NCI-H2081 (cell line): ENCODE measurements at regions not wholly inside any gene's neighbourhood (a gene's known extent, or its start where the extent isn't known, plus 50 kb on each side); places are given as distances from the start of the nearest gene placed in this dataset.

Experiments
- DNase-seq, 2 experiments: peaks; one replicate each; lab custom pipeline; 2025; lab: John Stamatoyannopoulos, UW

DNA sequence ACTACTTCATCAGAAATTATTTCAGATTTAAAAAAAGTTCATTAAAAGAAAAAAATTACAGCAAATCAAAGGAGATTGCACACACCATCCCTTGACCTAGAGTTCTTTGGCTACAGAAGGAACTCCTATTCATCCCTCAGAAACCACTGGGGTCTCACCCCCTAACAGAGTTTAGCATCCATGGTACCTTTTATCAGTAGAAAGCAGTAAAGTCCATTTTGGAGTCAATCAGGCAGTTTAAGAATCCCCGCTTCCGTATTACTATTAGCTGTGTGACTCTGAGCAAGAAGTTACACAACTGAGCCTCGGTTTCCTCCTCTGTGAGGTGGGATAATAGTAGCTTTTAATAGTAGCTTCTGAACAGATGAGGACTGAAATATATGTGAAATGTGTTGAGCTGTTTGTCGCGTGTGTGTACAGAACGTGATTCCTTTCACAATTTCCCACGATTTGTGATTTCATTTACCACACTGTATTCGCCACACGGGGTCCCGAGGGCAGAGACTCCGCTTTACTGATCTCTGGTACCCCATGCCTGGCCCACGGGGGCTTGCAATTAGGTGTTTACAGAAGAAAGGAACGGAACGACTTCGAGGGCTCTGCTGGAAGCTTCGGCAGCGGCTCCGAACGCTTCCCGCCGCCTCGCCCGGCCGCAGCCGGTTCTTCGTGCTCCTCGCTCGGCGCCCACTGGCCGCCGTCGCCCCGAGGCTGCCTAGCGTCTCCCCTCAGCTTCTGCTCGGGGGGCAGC, 72.5 kb upstream of the ZBED5 start:
- peak in 1 of 2 experiments; percentile 57 for DNase-seq

GRCh38 chr11:10927538-10927937, 69.7 kb upstream of the ZBED5 start:
- DNase-seq = no peak

DNA sequence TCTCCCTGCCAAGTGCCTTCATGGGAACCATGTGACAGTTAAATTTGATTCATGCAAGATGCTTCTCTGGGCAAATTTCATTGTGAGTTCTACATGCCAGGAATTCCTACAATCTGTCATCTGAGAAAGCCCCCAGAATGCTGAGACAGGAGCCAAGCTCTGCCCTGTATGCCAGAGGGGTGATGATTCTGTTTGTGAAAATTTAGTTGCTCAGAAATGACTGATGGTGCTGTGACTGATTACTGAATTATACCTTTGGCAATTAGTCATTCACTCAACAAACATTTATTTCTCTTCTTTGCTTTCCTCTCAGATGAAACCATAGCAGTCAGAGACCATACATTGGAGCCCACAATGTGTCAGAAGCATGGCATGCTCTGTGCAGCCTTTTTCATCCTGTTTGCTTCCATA, 69.0 kb upstream of the ZBED5 start:
- no peak for DNase-seq

- DNase-seq = no peak
These were observed 67.5 kb upstream of the ZBED5 start for GRCh38 chr11:10925149-10925926.

DNA sequence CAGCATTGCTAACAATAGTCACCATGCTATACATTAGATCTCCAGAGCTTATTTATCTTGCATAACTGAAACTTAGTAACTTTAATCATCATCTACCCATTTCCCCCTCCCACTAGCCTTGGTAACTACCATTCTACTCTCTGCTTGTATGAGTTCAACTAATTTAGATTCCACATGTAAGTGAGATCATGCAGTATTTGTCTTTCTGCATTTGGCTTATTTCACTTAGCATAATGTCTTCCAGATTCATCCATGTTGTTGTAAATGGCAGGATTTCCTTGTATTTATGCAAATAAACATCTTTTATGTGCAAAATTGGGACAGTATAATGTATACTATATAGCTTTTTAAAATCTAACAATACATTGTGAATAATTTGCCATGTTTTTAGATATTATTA, 66.0 kb upstream of the ZBED5 start:
- DNase-seq = no peak

DNA sequence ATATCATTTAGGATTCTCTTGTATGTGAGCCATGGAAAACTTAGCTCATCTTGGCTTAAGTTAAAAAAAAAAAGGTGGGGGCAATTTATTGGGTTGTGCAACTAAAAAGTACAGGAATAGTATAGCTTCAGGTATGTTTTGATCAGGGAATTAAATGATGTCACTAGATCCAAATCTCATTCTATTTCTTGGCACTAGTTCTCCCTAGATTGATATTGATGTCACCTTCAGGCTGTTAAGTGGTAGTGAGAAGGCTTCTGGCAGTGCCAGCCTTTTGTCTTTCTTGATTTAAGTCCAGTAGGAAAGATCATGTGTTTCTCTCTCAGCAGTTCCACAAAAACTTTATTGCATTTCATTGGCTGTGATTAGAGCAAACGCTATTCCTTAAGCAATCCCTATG, 65.0 kb upstream of the ZBED5 start:
- DNase-seq = no peak

DNA sequence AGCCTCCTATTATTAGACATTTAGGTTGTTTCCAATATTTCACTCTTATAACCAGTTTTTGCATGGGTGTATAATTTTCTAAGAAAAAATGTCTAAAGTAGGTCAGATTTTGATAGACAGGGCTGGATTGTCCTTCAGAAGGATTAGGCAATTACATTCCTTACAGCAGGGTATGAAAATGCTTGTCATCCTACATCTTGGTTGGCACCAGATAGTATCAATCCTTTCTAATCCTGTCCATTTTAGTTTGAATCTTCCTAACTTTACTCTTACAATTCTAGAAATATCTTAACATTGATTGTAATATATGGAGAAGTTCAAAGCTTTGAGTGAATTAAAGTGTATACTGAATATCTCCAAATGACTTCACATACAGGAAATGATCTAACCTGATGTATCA, 63.0 kb upstream of the ZBED5 start:
- no peak for DNase-seq

GRCh38 chr11:10920205-10920604, 62.4 kb upstream of the ZBED5 start:
- no peak for DNase-seq

DNA sequence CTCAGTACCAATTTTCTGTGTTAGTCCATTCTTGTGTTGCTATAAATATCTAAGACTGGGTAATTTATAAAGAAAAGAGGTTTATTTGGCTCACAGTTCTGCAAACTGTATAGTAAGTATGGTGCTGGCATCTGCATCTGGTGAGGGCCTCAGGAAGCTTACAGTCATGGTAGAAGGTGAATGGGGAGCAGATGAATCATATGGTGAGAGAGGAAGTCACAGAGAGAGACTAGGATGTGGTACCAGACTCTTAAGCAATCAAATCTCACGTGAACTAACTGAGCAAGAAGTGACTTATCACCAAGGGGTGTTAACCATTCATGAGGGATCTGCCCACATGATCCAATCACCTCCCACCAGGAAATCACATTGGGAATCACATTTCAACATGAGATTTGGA, 60.8 kb upstream of the ZBED5 start:
- DNase-seq = no peak

GRCh38 chr11:10918275-10918674, 60.4 kb upstream of the ZBED5 start:
- no peak for DNase-seq

- DNase-seq = no peak
These were observed 59.9 kb upstream of the ZBED5 start for GRCh38 chr11:10917802-10918201.

DNA sequence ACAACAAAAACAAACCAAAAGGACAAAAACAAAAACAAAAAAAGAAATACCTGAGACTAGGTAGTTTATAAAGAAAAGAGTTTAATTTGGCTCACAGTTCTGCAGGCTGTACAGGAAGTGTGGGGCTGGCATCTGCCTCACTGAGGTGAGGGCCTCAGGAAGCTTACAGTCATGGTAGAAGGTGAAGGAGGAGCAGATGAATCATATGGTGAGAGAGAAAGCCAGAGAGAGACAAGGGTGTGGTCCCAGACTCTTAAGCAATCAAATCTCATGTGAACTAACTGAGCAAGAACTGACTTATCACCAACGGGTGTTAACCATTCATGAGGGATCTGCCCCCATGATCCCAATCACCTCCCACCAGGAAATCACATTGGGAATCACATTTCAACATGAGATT, 58.8 kb upstream of the ZBED5 start:
- DNase-seq = no peak

GRCh38 chr11:10914050-10914449, 56.2 kb upstream of the ZBED5 start:
- DNase-seq = no peak

DNA sequence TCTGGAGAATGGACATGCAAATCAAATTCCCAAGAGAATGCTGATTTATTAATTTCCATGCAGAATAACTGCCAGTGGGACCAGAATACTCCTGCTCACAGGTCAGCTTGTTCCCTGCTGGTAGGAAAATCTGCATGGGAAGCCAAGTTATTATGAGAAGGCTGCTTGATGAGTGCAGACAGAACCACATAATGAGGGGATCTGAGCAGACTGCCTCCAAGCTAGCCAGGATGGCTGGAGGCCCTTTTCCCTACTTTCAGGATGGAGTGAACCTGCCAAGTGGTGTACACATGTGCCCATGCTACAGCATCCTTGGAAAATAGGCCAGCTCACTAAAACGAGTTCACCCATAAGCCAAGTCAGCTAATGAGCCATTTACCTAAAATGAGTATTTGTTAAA, 55.2 kb upstream of the ZBED5 start:
- DNase-seq = no peak

GRCh38 chr11:10911907-10912306, 54.1 kb upstream of the ZBED5 start:
- DNase-seq = no peak

- DNase-seq = no peak
These were observed 51.5 kb upstream of the ZBED5 start for GRCh38 chr11:10909141-10909883.

DNA sequence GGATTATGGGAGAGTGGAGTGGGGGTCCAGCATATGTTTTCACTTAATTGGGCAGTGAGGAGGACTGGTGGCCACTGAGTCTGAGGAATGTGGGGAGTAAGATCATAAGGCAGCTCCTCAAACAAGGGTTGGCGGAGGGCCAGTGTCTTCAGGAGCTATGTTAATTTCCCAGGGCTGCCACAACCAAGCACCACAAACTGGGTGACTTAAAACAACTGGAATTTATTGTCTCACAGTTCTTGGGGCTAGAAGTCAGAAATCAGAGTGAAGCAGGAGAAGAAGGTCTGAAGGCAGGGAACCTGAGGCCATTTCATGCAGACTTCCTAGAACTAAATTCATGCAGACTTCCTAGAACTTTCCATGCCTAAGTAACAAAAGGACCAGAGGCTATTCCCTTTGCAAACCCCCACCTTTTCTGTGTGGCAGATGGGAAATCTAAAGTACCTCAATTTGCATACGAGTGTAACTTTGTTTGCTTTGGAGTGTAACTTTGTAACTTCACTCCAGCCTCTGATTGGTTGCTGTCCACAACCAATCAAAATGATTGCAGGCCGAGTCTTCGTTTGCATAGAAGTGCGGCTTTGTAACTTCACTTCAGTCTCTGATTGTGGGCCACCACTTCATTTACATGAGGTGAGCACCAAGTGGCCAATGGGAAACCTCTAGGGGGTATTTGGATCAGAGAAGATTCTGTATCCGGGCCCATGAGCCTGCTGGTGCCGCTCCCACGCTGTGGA, 50.5 kb upstream of the ZBED5 start:
- DNase-seq = no peak
